T-helper 1 cell treated with Interleukin-12 subunit alpha and Interleukin-12 subunit beta and Interleukin-4 antibody, amounts not matched to agents 30 μg/mL and 1 μg/mL, for 36 hours (primary cell): ENCODE measurements at regions not wholly inside any gene's neighbourhood (a gene's known extent, or its start where the extent isn't known, plus 50 kb on each side); places are given as distances from the start of the nearest gene placed in this dataset.
"Not testable (repeated sequence)": the region's sequence is repeated elsewhere in the genome, so short reads cannot be mapped to it uniquely, and the experiment has no call there.

Experiments used
- H3K27ac Mint-ChIP-seq: one replicate; pipeline ENCODE4 v1.8.0; 2021; ENCODE audit warnings: mild to moderate bottlenecking, mixed read lengths
- H3K27me3 Mint-ChIP-seq: one replicate; pipeline ENCODE4 v1.8.0; 2021; ENCODE audit warnings: low read depth, mixed read lengths
- H3K36me3 Mint-ChIP-seq: one replicate; pipeline ENCODE4 v1.8.0; 2021; ENCODE audit warnings: low read depth, mixed read lengths
- H3K4me1 Mint-ChIP-seq: one replicate; pipeline ENCODE4 v1.8.0; 2021; ENCODE audit warnings: low read depth, mixed read lengths
- H3K4me3 Mint-ChIP-seq: one replicate; pipeline ENCODE4 v1.8.0; 2021; ENCODE audit warnings: mild to moderate bottlenecking, moderate library complexity, mixed read lengths
- H3K9me3 Mint-ChIP-seq: one replicate; pipeline ENCODE4 v1.8.0; 2021; ENCODE audit warnings: mixed read lengths

DNA sequence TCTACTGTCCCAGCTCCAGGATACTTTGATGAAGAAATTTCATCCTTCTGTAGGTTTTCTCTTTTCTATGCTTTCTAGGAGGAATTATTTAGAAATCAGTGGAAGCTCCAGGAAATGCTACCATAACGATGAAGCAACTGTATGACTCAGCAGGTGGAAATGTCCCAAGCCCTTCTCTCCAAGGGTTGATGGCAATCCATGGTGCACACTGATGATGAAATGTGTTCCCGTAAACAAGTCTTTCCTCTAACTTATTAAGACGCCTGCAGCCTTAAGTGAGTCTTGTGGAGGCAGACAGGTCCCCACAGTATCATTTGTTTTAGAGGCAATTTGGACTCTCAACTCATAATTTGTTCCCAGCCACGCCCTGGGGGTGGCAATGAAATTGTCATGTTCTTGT is 777.6 kb upstream of the SOX11 start:
- peaks cover 14% of the 10 kb centered on the region for H3K9me3 Mint-ChIP-seq
- no peak overlapping the region for H3K4me3 Mint-ChIP-seq
- no peaks in the 10 kb centered on the region for H3K27me3 Mint-ChIP-seq
- H3K4me1 Mint-ChIP-seq, result no peaks in the 10 kb centered on the region
- no peak overlapping the region for H3K27ac Mint-ChIP-seq
- no peaks in the 10 kb centered on the region for H3K36me3 Mint-ChIP-seq

DNA sequence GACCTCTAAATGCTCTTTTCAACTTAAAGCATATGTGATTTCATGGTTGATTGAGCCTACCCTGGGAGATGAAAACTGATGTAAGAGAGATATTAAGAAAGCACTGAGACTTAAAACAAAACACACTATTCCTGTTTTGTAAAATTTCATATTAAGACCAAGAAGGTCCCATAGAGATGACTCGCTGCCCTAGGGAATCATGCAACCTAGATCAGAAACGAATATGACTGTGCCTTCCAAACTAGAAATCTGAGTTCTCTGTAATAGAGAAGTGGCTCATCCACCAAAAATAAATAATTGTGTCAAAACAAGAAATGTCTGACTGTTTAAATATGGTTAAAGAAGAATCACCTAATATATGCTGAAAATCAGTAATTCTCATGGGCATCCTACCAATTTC is 776.8 kb upstream of the SOX11 start:
- Mint-ChIP-seq H3K27ac (no peak overlapping the region), H3K4me1 (no peaks in the 10 kb centered on the region), H3K9me3 (peaks cover 14% of the 10 kb centered on the region), H3K36me3 (no peaks in the 10 kb centered on the region), H3K4me3 (no peak overlapping the region), H3K27me3 (no peaks in the 10 kb centered on the region)

DNA sequence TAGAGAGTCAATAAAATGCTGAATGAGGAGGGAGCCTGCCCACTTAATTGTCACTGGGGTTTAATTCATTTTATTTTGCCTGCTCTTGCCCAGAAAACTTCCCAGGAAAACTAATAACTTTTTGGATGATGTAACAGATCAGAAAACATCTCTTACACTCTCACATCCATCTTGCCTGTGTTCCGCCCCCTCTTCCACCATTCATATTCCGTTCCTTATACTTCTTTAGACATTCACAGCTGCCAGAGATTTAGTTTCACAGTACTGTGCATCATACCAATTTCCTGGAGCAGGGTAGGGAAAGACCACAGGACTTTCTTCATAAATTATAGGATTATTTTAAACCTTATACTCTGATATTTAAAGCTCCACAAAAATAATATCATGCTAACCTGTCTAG is 776.1 kb upstream of the SOX11 start:
- no peaks in the 10 kb centered on the region for H3K27me3 Mint-ChIP-seq
- no peaks in the 10 kb centered on the region for H3K36me3 Mint-ChIP-seq
- H3K27ac Mint-ChIP-seq, result no peak overlapping the region
- H3K9me3 Mint-ChIP-seq, result peaks cover 14% of the 10 kb centered on the region
- H3K4me1 Mint-ChIP-seq, result no peaks in the 10 kb centered on the region
- no peak overlapping the region for H3K4me3 Mint-ChIP-seq

DNA sequence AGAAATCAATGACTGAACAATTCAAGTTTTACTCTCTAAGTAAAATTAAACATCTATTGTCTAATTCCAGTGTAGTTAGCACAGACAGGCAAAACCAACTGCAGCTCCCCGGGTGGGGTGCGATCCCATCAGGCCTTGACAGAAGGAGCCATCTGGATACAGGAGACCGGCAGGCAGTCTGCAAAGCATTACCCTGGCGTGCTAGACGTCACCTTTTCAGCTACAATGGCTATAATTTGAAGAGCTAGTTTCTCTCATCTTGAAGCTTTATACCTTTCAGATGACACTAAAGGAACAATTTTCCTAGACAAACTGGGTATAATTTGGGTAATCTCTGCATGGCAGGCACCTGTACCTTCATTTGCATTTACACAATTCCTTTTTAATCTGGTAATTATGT is 761.5 kb upstream of the SOX11 start:
- H3K9me3 Mint-ChIP-seq, result peaks cover 18% of the 10 kb centered on the region
- H3K36me3 Mint-ChIP-seq, result no peaks in the 10 kb centered on the region
- no peaks in the 10 kb centered on the region for H3K27me3 Mint-ChIP-seq
- H3K4me1 Mint-ChIP-seq, result no peaks in the 10 kb centered on the region
- H3K27ac Mint-ChIP-seq, result no peak overlapping the region
- H3K4me3 Mint-ChIP-seq, result no peak overlapping the region

DNA sequence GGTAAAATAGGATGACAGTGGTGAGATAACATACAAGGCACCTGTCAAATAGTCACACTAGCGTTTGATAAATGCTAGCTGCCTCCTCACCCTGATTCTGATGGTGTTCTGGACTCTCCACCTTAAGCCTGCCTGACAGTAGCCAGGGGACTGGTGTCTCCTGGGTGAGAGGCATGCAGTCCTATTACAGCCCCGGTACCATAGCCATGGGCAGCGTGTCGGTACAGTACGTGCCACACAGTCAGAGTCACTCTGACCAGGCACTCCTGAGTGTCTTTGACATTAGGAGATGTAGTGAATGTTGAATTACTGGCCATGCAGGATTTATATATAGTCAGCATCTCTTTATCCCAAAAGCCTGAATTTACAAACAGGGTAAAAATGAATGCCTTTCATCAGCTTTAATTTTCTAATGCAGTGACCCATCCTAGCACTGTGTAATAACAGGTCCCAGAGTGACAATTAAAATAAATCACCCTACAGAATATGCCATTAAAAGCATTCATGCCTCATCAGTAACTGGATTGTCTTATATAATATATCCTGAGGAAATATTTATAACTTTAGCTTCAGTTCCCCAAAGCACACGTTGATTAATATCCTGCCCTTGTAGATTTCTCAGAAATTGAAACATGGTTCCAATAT is 760.3 kb upstream of the SOX11 start:
- Mint-ChIP-seq H3K4me1 (no peaks in the 10 kb centered on the region), H3K9me3 (peaks cover 24% of the 10 kb centered on the region), H3K27ac (no peak overlapping the region), H3K36me3 (no peaks in the 10 kb centered on the region), H3K4me3 (no peak overlapping the region), H3K27me3 (no peaks in the 10 kb centered on the region)

DNA sequence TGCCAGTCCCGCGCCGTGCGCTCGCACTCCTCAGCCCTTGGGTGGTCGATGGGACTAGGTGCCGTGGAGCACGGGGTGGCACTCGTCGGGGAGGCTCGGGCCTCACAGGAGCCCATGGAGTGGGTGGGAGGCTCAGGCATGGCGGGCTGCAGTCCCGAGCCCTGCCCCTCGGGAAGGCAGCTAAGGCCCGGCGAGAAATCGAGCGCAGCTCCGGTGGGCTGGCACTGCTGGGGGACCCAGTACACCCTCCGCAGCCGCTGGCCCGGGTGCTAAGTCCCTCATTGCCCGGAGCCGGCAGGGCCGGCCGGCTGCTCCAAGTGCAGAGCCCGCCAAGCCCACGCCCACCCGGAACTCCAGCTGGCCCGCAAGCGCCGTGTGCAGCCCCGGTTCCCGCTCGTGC is 756.9 kb upstream of the SOX11 start:
- not testable (repeated sequence) for H3K4me3 Mint-ChIP-seq, H3K27me3 Mint-ChIP-seq, H3K4me1 Mint-ChIP-seq, H3K36me3 Mint-ChIP-seq, H3K27ac Mint-ChIP-seq
- H3K9me3 Mint-ChIP-seq, result peaks cover 19% of the 10 kb centered on the region

DNA sequence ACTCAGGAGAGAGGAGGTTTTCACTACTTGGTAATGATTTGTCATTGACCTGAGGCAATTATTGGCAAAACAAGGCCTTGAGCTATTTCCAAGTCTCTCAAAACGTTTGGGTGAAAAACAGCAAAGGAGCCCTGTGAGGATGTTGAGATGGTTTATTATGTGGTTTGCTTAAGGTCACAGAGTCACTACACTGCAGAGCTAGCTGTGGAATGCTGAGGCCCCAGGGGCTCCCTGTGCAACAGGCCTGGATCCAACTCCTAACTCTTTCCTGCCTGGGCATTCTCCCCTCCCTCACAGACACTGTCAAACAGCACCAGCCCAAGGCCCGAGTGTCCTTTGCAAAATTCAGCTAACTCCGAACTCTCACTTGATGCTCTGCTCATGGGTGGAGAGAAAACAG is 754.6 kb upstream of the SOX11 start:
- Mint-ChIP-seq H3K4me1 (no peaks in the 10 kb centered on the region), H3K27me3 (no peaks in the 10 kb centered on the region), H3K4me3 (no peak overlapping the region), H3K9me3 (peaks cover 25% of the 10 kb centered on the region), H3K36me3 (no peaks in the 10 kb centered on the region), H3K27ac (no peak overlapping the region)

DNA sequence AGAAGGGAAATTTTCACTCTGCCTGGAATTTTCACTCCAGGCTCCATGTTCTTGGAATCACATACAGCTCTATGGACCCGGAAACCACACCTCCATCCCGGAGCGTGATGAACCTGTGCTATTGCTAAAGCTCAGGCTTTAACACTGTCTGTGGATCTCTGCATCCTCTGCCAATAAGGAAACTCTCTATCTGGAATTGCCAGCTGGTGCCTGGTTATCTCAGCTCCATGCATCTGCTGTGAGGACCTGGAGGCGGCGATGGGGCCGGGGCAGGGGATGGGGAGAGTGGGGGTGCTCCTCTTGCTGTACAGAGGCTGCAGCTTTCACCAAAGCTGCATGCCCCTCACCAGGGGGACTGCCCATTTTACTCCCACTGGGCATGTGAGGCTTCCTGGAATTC is 754.0 kb upstream of the SOX11 start:
- H3K4me3 Mint-ChIP-seq, result no peak overlapping the region
- H3K4me1 Mint-ChIP-seq, result no peaks in the 10 kb centered on the region
- H3K9me3 Mint-ChIP-seq, result peaks cover 25% of the 10 kb centered on the region
- H3K27ac Mint-ChIP-seq, result no peak overlapping the region
- no peaks in the 10 kb centered on the region for H3K36me3 Mint-ChIP-seq
- no peaks in the 10 kb centered on the region for H3K27me3 Mint-ChIP-seq

DNA sequence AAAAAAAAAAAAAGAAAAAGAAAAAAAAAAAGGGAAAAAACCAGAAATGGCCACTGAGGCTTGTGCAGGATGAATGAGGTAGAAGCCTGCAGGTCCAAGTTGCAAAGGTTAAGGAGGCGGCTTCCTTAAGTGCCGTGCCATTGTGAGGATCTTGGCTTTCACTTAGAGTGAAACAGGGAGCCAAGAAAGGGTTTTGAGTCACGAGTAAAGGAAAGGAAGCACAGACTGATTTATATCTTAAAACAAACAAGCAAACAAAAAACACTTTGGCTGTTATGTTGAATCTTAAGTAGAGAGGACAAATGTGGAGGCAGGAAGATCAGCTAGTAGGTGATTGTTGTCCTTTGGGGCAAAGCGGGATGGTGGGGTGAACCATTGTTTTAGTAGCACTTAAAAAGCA is 749.7 kb upstream of the SOX11 start:
- H3K4me1 Mint-ChIP-seq, result no peaks in the 10 kb centered on the region
- peaks cover 9% of the 10 kb centered on the region for H3K9me3 Mint-ChIP-seq
- no peaks in the 10 kb centered on the region for H3K36me3 Mint-ChIP-seq
- H3K27me3 Mint-ChIP-seq, result no peaks in the 10 kb centered on the region
- no peak overlapping the region for H3K4me3 Mint-ChIP-seq
- no peak overlapping the region for H3K27ac Mint-ChIP-seq

DNA sequence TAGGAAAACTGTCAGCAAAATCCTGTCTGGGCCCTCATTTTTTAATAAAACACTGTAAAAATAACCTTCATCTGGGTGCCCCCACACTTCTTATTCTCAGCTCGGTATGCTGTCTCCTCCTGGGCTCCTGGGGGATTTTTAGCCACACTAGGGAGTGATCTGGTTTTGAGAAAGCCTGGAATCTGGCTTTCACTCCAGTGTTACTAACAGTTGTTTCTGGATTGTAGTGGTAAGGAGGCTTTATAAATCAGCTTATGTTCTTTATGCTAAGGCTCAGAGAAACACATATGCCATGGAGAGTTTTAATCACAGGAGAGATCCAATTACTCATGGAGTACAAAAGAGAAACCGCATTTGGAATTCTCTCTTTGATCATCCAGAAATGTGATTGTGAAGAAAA is 744.3 kb upstream of the SOX11 start:
- Mint-ChIP-seq H3K9me3 (peaks cover 6% of the 10 kb centered on the region), H3K4me3 (no peak overlapping the region), H3K27me3 (no peaks in the 10 kb centered on the region), H3K36me3 (no peaks in the 10 kb centered on the region), H3K27ac (no peak overlapping the region), H3K4me1 (no peaks in the 10 kb centered on the region)

DNA sequence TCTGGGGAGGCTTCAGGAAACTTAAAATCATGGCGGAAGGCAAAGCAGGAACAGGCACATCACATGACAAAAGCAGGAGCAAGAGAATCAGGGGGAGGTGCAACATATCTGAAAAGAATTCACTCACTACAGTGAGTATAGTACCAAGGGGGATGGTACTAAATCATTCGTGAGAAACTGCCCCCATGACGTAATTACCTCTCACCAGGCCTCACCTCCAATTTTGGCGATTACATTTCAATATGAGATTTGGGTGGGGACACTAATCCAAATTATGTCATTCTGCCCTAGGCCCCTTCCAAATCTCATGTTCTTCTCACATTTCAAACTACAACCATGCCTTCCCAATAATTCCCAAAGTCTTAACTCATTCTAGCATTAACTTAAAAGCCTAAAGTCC is 740.8 kb upstream of the SOX11 start:
- Mint-ChIP-seq H3K36me3 (no peaks in the 10 kb centered on the region), H3K9me3 (peaks cover 6% of the 10 kb centered on the region), H3K4me1 (no peaks in the 10 kb centered on the region), H3K27ac (no peak overlapping the region), H3K4me3 (no peak overlapping the region), H3K27me3 (no peaks in the 10 kb centered on the region)

DNA sequence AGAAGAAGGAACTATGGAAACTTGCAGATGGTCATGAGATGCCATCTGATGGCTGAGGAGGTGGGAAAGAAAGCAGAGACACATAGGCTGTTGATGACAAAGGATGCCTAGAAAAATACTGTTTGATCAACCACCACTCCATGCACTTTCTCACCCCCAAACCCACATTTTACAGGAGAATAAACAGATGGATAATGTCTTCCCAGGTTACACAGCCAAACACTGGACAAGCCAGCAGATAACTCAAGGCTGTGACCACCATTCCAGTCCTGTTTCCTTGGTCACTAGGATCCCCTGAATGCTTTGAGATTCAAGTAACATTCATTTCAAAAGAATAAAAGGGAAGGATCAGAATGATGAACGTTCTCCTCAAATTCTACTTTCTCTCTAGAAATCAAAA is 733.0 kb upstream of the SOX11 start:
- Mint-ChIP-seq H3K36me3 (no peaks in the 10 kb centered on the region), H3K4me3 (no peak overlapping the region), H3K9me3 (peaks cover 5% of the 10 kb centered on the region), H3K27ac (no peak overlapping the region), H3K27me3 (no peaks in the 10 kb centered on the region), H3K4me1 (no peaks in the 10 kb centered on the region)

DNA sequence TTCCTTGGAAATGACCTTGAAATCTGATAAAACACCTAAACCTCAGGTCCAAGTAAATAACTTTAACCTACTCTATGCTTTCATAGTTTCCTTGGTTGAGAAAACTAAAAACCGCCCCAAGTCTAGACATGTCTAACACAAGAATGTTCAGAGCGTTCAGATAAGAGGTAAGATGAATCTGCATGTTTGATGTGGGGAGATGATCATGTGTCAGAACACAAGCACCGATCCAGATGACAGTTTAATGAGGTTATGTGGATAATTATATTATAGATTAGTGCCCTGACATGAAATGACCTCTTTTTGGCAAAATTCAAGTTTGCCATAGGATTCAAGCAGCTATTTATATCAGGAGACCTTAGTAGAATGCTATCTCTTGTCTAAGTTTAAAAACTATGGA is 729.8 kb upstream of the SOX11 start:
- peaks cover 6% of the 10 kb centered on the region for H3K9me3 Mint-ChIP-seq
- H3K4me3 Mint-ChIP-seq, result no peak overlapping the region
- no peak overlapping the region for H3K27ac Mint-ChIP-seq
- H3K4me1 Mint-ChIP-seq, result no peaks in the 10 kb centered on the region
- no peaks in the 10 kb centered on the region for H3K36me3 Mint-ChIP-seq
- H3K27me3 Mint-ChIP-seq, result no peaks in the 10 kb centered on the region

DNA sequence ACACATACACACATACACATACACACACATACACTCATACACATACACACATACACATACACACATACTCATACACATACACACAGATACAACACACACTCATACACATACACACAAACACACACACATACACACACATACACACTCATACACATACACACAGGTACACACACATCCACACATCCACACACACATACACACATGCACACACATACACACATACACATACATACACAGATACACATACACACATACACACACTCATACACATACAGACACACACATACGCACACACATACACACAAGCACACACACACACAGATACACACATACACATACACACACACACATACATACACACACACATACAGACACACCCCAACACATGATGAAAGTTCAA is 729.1 kb upstream of the SOX11 start:
- H3K9me3 Mint-ChIP-seq, result peaks cover 8% of the 10 kb centered on the region
- no peaks in the 10 kb centered on the region for H3K36me3 Mint-ChIP-seq
- H3K4me3 Mint-ChIP-seq, result no peak overlapping the region

DNA sequence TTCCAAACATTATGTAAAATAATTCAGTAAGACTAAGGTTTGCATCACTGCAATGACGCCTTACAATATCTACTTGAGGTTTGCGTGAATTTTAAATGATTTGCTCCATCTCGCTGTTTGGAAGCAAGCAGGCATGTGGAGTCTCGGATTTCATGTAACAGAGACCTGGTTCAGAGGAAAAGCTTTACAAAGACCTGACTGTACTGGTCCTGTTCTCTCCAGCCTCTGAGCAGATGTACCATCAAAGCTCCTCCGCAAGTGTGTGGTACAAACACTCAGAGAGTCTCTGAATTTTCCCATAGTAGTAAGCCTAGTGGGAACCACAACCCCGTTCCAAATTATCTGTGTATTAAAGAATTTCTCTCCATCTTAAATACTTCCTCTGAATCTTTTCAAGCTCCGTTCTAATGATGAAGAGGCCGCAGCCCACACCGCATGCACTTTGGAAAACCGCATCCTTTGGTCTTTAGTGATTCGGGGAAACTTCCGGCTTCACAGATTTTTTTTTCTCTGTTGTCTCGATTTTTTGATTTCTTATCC is 728.1 kb upstream of the SOX11 start:
- Mint-ChIP-seq H3K4me3 (no peak overlapping the region), H3K27ac (no peak overlapping the region), H3K36me3 (no peaks in the 10 kb centered on the region), H3K4me1 (no peaks in the 10 kb centered on the region), H3K9me3 (peaks cover 8% of the 10 kb centered on the region), H3K27me3 (no peaks in the 10 kb centered on the region)

More for the DNA sequence above, 729.1 kb upstream of the SOX11 start:
- Mint-ChIP-seq H3K27ac (no peak overlapping the region), H3K4me1 (no peaks in the 10 kb centered on the region), H3K27me3 (no peaks in the 10 kb centered on the region)

DNA sequence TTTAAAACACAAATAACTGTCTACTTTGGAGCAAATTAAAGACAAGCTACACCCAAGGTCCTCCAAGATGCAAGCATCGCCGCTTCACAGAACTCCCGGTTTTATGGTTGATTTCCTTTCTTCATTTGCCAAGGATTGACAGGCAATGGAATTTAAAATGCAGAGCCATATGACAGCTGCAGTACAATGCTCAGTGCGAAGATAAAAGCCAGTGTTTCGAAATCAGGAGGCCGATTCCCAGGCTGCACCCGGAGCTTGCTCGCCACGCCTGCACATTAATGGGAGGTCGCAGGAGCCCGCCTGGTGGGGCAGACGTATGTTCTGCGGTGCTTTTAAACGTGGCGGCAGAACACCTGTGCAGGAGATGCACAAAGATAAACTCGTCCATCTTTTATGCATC is 727.6 kb upstream of the SOX11 start:
- no peaks in the 10 kb centered on the region for H3K36me3 Mint-ChIP-seq
- peaks cover 8% of the 10 kb centered on the region for H3K9me3 Mint-ChIP-seq
- H3K27me3 Mint-ChIP-seq, result no peaks in the 10 kb centered on the region
- no peak overlapping the region for H3K27ac Mint-ChIP-seq
- H3K4me3 Mint-ChIP-seq, result no peak overlapping the region
- no peaks in the 10 kb centered on the region for H3K4me1 Mint-ChIP-seq
